K562 (cell line): ENCODE measurements at regions not wholly inside any gene's neighbourhood (a gene's known extent, or its start where the extent isn't known, plus 50 kb on each side); places are given as distances from the start of the nearest gene placed in this dataset.

ENCODE experiments used
- ATAC-seq: fragments of 200-7000 bp; cut with Tn5 transposase; 3 replicates; pipeline ENCODE4 v1.9.1; 2020; ENCODE audit warnings: moderate library complexity
- BruUV-seq: library from RNA; stranded (reverse); fragments of 400-500 nt; replicated peaks from 2 replicates; lab custom pipeline; 2021; lab: Mats Ljungman, UMichigan
- CTCF ChIA-PET: fragments of 300-600 bp; formaldehyde crosslinking; extraction: SDS; loops from one replicate; lab custom pipeline; 2021; ENCODE audit warnings: low intra/inter-chr PET ratio; lab: Yijun Ruan, JAX
- POLR2A ChIA-PET: fragments of 300-600, 350-650 bp; sonication (Branson Sonifier 250); formaldehyde crosslinking; extraction: SDS; loops from one replicate; lab custom pipeline; 2021; ENCODE audit warnings: antibody characterized with exemption, inconsistent platforms; lab: Yijun Ruan, JAX
- DNase-seq, 4 experiments: peaks; one replicate each; pipeline versions ENCODE4 v3.0.0 to v3.0.0-alpha.2; 2011 to 2018; ENCODE audit warnings: low spot score in 3 of 4, mixed read lengths in 3 of 4; ENCODE audit errors: extremely low read depth in 1 of 4
- FAIRE-seq: peaks from 2 replicates; lab custom pipeline; 2011; peaks lifted over from hg19 to GRCh38; lab: Jason Lieb, UNC
- H2AFZ ChIP-seq: 2 replicates; pipeline ENCODE4 v1.6.0; 2011; ENCODE audit warnings: low read depth, low read length, control low read depth, inconsistent platforms
- H3K27ac ChIP-seq: fragments of 200-600 bp; 3 replicates; pipeline ENCODE4 v1.8.0; 2011; ENCODE audit warnings: low read depth, mild to moderate bottlenecking, control low read depth, inconsistent platforms, low read length, moderate library complexity, mixed read lengths; ENCODE audit errors: extremely low read depth
- H3K27me3 ChIP-seq, 2 experiments: fragments of 300-600 bp in 1 of 2; 2 replicates in 1 of 2; 3 replicates in 1 of 2; pipeline versions ENCODE4 v1.6.0 to v1.8.0; 2011; ENCODE audit warnings: inconsistent platforms in 2 of 2, low read length in 2 of 2, mild to moderate bottlenecking in 1 of 2, mixed read lengths in 1 of 2, moderate library complexity in 1 of 2; ENCODE audit not compliant: control insufficient read depth in 2 of 2, insufficient read depth in 2 of 2
- H3K36me3 ChIP-seq: fragments of 300-600 bp; 3 replicates; pipeline ENCODE4 v1.8.0; 2011; ENCODE audit warnings: mild to moderate bottlenecking, low read length, inconsistent platforms; ENCODE audit not compliant: control insufficient read depth, insufficient read depth
- H3K4me1 ChIP-seq, 2 experiments: fragments of 200-600 bp in 1 of 2; replicated peaks in 1 of 2; 2 replicates in 1 of 2; 3 replicates in 1 of 2; pipeline versions ENCODE4 v1.5.1 to v1.8.0; 2011; ENCODE audit warnings: inconsistent platforms in 2 of 2, low read length in 2 of 2, mild to moderate bottlenecking in 1 of 2, mixed read lengths in 1 of 2, moderate library complexity in 1 of 2; ENCODE audit not compliant: control insufficient read depth in 2 of 2, insufficient read depth in 2 of 2
- H3K4me2 ChIP-seq: 2 replicates; pipeline ENCODE4 v1.6.1; 2011; ENCODE audit warnings: low read length, control low read depth, inconsistent platforms, mixed read lengths; ENCODE audit not compliant: insufficient read depth
- H3K4me3 ChIP-seq: fragments of 200-600 bp; sonication (generic), shearing (Covaris generic); 2 replicates; pipeline ENCODE4 v1.5.1; 2016; ENCODE audit warnings: control low read depth, inconsistent platforms
- H3K79me2 ChIP-seq: fragments of 200-600 bp; 3 replicates; pipeline ENCODE4 v1.8.0; 2011; ENCODE audit warnings: low read length, inconsistent platforms; ENCODE audit not compliant: control insufficient read depth, insufficient read depth
- H3K9ac ChIP-seq, 2 experiments: 2 replicates each; pipeline versions ENCODE4 v1.6.0 to v1.6.1; 2011; ENCODE audit warnings: low read depth in 2 of 2, low read length in 2 of 2, control low read depth in 1 of 2, inconsistent platforms in 1 of 2, mild to moderate bottlenecking in 1 of 2, mixed read lengths in 1 of 2; ENCODE audit not compliant: insufficient read depth in 1 of 2
- H3K9me1 ChIP-seq: one replicate; pipeline ENCODE4 v1.6.0; 2011; ENCODE audit warnings: inconsistent platforms, mild to moderate bottlenecking, low read length, moderate library complexity; ENCODE audit not compliant: control insufficient read depth, insufficient read depth
- H3K9me3 ChIP-seq: replicated peaks from 2 replicates; pipeline ENCODE4 v1.5.1; 2011; ENCODE audit warnings: low read depth, low read length, inconsistent platforms; ENCODE audit not compliant: control insufficient read depth, insufficient read depth
- H4K20me1 ChIP-seq: replicated peaks from 2 replicates; pipeline ENCODE4 v1.6.1; 2011; ENCODE audit warnings: low read length, inconsistent platforms, mixed read lengths; ENCODE audit not compliant: control insufficient read depth, insufficient read depth
- BRD9 ChIP-seq: fragments of 450-650 bp; IDR thresholded peaks from 2 replicates; pipeline ENCODE4 v1.6.1; 2018; ENCODE audit warnings: low read depth; ENCODE audit not compliant: partially characterized antibody
- CHD2 ChIP-seq: IDR thresholded peaks from 2 replicates; pipeline ENCODE4 v1.6.1; 2011; ENCODE audit warnings: low read depth, low read length
- KDM4B ChIP-seq, 2 experiments: fragments of 450-650 bp in 1 of 2; sonication (generic) in 1 of 2; IDR thresholded peaks; 2 replicates each; pipeline ENCODE4 v1.6.1; 2016 to 2017; ENCODE audit warnings: borderline replicate concordance in 2 of 2, antibody characterized with exemption in 1 of 2, low read depth in 1 of 2, mild to moderate bottlenecking in 1 of 2
- KLF13 ChIP-seq: fragments of 450-650 bp; IDR thresholded peaks from 2 replicates; pipeline ENCODE4 v1.6.1; 2016; ENCODE audit warnings: missing genetic modification characterization, low read depth, mild to moderate bottlenecking, missing compliant biosample characterization, moderate library complexity, borderline replicate concordance
- NFE2 ChIP-seq: IDR thresholded peaks from 2 replicates; pipeline ENCODE4 v1.6.1; 2014; ENCODE audit warnings: antibody characterized with exemption, low read depth
- PHF8 ChIP-seq: fragments of 200-600 bp; sonication (generic); IDR thresholded peaks from 2 replicates; pipeline ENCODE4 v1.6.1; 2012; ENCODE audit warnings: mixed run types, mild to moderate bottlenecking, inconsistent platforms, low read length, moderate library complexity, borderline replicate concordance
- PTTG1 ChIP-seq: fragments of 450-650 bp; IDR thresholded peaks from 2 replicates; pipeline ENCODE4 v1.6.1; 2016; ENCODE audit warnings: low read depth, mild to moderate bottlenecking, missing genetic modification characterization, missing compliant biosample characterization
- PURB ChIP-seq: sonication (generic); formaldehyde crosslinking; IDR thresholded peaks from 2 replicates; pipeline ENCODE4 v1.9.0; 2021; ENCODE audit warnings: low read depth, mild to moderate bottlenecking, missing genetic modification reagents
- SMAD1 ChIP-seq: fragments of 150-350 bp; IDR thresholded peaks from 2 replicates; pipeline ENCODE4 v1.6.1; 2014; ENCODE audit warnings: low read length, low read depth; ENCODE audit not compliant: partially characterized antibody
- UBTF ChIP-seq, 2 experiments: IDR thresholded peaks; 2 replicates each; pipeline ENCODE4 v1.6.1; 2012; ENCODE audit warnings: improper control_type of control experiment in 2 of 2, low read depth in 2 of 2, low read length in 2 of 2, borderline replicate concordance in 1 of 2
- XRCC5 ChIP-seq: fragments of 200-400 bp; formaldehyde crosslinking; IDR thresholded peaks from 2 replicates; pipeline ENCODE4 v1.6.1; 2017; ENCODE audit warnings: low read depth, mild to moderate bottlenecking, low read length
- ZNF232 ChIP-seq: sonication (generic); formaldehyde crosslinking; IDR thresholded peaks from 2 replicates; pipeline ENCODE4 v1.8.0; 2022; ENCODE audit warnings: mild to moderate bottlenecking, missing genetic modification reagents
- ZNF318 ChIP-seq, 2 experiments: fragments of 450-650 bp; IDR thresholded peaks; 2 replicates each; pipeline ENCODE4 v1.6.1; 2016; ENCODE audit warnings: mild to moderate bottlenecking in 2 of 2, borderline replicate concordance in 1 of 2, low read depth in 1 of 2, moderate library complexity in 1 of 2
- whole genome bisulfite sequencing: fragments of 100-300 bp; shearing (Covaris generic); methylation state at CpG from one replicate; pipeline ENCODE4 v1.1.6; 2016; ENCODE audit warnings: low coverage, mixed read lengths; ENCODE audit not compliant: insufficient coverage; ENCODE audit errors: missing lambda C conversion rate; 5-methylcytosine and 5-hydroxymethylcytosine counted together
- in situ Hi-C: fragments of 300-500 bp; cut with MboI; formaldehyde crosslinking; loops from 4 replicates; pipeline ENCODE4 v1.15.0; 2018; ENCODE audit warnings: inconsistent platforms, mixed read lengths
- intact Hi-C: fragments of 100-400 bp; cut with micrococcal nuclease; formaldehyde crosslinking; loops from 2 replicates; pipeline ENCODE4 v1.14.2; 2022

- BruUV-seq, result no TSS peak
- no peaks in the 10 kb centered on the region for H3K9me1 ChIP-seq
- no peak overlapping the region for H3K9ac ChIP-seq
- no peak overlapping the region for H3K4me3 ChIP-seq
- no peak for ATAC-seq
- H2AFZ ChIP-seq, result peak overlapping the region; percentile 52; the same call in 1 of the 2 replicates
- H3K9me3 ChIP-seq, result no peaks in the 10 kb centered on the region
- H3K4me2 ChIP-seq, result no peak overlapping the region
- H3K36me3 ChIP-seq, result no peaks in the 10 kb centered on the region
- no peaks in the 10 kb centered on the region for H3K27me3 ChIP-seq
- intact Hi-C loops, result no loop called here
- H4K20me1 ChIP-seq, result no peaks in the 10 kb centered on the region
- in situ Hi-C loops, result no loop called here
- POLR2A ChIA-PET, result no interaction called here
- H3K4me1 ChIP-seq, result no peaks in the 10 kb centered on the region
- no peak overlapping the region for H3K27ac ChIP-seq
- WGBS, result 25% methylated on average over 2 of the region's 2 CpGs
- CTCF ChIA-PET, result no interaction called here
- no peak for DNase-seq
- no peaks in the 10 kb centered on the region for H3K79me2 ChIP-seq
- no peak for FAIRE-seq
- TF ChIP-seq NFE2 (no peak), KDM4B (IDR thresholded peaks at IDR 0.05; ENCODE audit: borderline replicate concordance in 2 of 2, low read depth in 1 of 2) (no peak), ZNF318 (IDR thresholded peaks at IDR 0.05; ENCODE audit: borderline replicate concordance in 1 of 2, low read depth in 1 of 2) (no peak), UBTF (IDR thresholded peaks at IDR 0.05; ENCODE audit: borderline replicate concordance in 1 of 2, low read depth in 2 of 2, low read length in 2 of 2) (no peak), PURB (CRISPR knock-in tag) (no peak), PHF8 (no peak), SMAD1 (no peak), ZNF232 (no peak), PTTG1 (tag) (no peak), XRCC5 (no peak), BRD9 (no peak), CHD2 (no peak), KLF13 (tag) (no peak)
Measured at GRCh38 chr11:38683484-38683883, 2085.4 kb upstream of the RAG2 start.
